ENCODE measurements at regions not wholly inside any gene's neighbourhood (a gene's known extent, or its start where the extent isn't known, plus 50 kb on each side); places are given as distances from the start of the nearest gene placed in this dataset.

DNA sequence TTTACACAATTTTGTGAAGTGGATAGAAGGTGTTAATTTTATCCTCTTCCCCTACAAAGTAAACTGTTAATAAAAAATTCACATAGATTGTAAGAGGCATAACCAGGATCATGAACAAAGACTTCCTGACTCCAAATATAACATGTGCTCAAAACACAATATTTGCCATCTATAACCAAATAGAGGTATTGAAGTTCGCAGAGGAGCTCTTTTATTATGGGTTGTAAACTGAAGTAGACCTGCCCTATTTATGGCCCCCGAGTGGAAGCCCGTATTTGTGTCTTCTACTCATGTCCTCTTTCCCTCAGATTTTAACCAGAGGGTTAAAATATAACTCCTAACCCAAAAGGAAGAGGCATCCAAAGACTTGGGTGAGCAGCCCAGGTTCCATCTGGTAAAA, 285.6 kb upstream of the COL8A1 start:
- POLR2A ChIA-PET = no interaction called here
- CTCF ChIA-PET (ENCODE audit: low intra/inter-chr PET ratio, low total read pairs) = no interaction called here
- H3K4me1 ChIP-seq (ENCODE audit: insufficient read depth, low read length) = no peaks in the 10 kb centered on the region
- no TSS peak for BruUV-seq (replicated peaks)
- no peak for FAIRE-seq
- no peak overlapping the region for H2AFZ ChIP-seq (ENCODE audit: low read length)
- no peak overlapping the region for H3K4me3 ChIP-seq (replicated peaks in 1 of 3; ENCODE audit: insufficient read depth in 1 of 3, low read depth in 2 of 3, low read length in 3 of 3)
- H4K20me1 ChIP-seq (ENCODE audit: insufficient read depth, low read length) = no peaks in the 10 kb centered on the region
- H3K27ac ChIP-seq (ENCODE audit: extremely low read length, insufficient read depth, low read length) = no peak overlapping the region
- no peaks in the 10 kb centered on the region for H3K79me2 ChIP-seq (ENCODE audit: insufficient read depth, low read length)
- H3K27me3 ChIP-seq (ENCODE audit: control insufficient read depth in 1 of 2, insufficient read depth in 2 of 2, low read length in 2 of 2) = no peaks in the 10 kb centered on the region
- no peak for TF ChIP-seq ZNF260 (CRISPR knock-in tag; IDR thresholded peaks at IDR 0.05; ENCODE audit: borderline replicate concordance, low read depth)
- no peak for TF ChIP-seq E2F1 (CRISPR knock-in tag; IDR thresholded peaks at IDR 0.05)
- TF ChIP-seq SP140L (CRISPR knock-in tag; IDR thresholded peaks at IDR 0.05; ENCODE audit: borderline replicate concordance) = no peak
- TF ChIP-seq, protein P1, sequence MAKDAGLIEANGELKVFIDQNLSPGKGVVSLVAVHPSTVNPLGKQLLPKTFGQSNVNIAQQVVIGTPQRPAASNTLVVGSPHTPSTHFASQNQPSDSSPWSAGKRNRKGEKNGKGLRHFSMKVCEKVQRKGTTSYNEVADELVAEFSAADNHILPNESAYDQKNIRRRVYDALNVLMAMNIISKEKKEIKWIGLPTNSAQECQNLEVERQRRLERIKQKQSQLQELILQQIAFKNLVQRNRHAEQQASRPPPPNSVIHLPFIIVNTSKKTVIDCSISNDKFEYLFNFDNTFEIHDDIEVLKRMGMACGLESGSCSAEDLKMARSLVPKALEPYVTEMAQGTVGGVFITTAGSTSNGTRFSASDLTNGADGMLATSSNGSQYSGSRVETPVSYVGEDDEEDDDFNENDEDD (CRISPR knock-in tag; IDR thresholded peaks at IDR 0.05; ENCODE audit: borderline replicate concordance) = no peak
- no peak for TF ChIP-seq KLF11 (CRISPR knock-in tag; IDR thresholded peaks at IDR 0.05)
- no peak for TF ChIP-seq HIVEP1 (CRISPR knock-in tag; IDR thresholded peaks at IDR 0.05)
- no peak for TF ChIP-seq SAFB2 (CRISPR knock-in tag; IDR thresholded peaks at IDR 0.05; ENCODE audit: borderline replicate concordance, low read depth)
- no peak for TF ChIP-seq GTF2F1 (IDR thresholded peaks at IDR 0.05; ENCODE audit: low read length)
- no peak for TF ChIP-seq KAT7 (CRISPR knock-in tag; IDR thresholded peaks at IDR 0.05; ENCODE audit: borderline replicate concordance)
- TF ChIP-seq FOXP1 (IDR thresholded peaks at IDR 0.05) = no peak
- no peak for TF ChIP-seq FOXP1 (CRISPR knock-in tag; IDR thresholded peaks at IDR 0.05)
- no peak for TF ChIP-seq ZNF205 (CRISPR knock-in tag; IDR thresholded peaks at IDR 0.05)
- in situ Hi-C loops (cut with HindIII; ENCODE audit: extremely low pct_ligation_motif_present, low pct_unique_long_range_greater_than_20kb) (no loop called here), intact Hi-C loops (cut with micrococcal nuclease; ENCODE audit: unreplicated experiment) (no loop called here)
- no peak for DNase-seq (ENCODE audit: low spot score)
- no peak overlapping the region for H3K4me2 ChIP-seq (ENCODE audit: low read depth, low read length)
- no peak for ATAC-seq
- H3K9ac ChIP-seq (ENCODE audit: insufficient read depth, low read depth, low read length) = no peak overlapping the region
- 2% methylated on average over 3 of the region's 3 CpGs for WGBS (ENCODE audit: low lambda C conversion rate)
- no peaks in the 10 kb centered on the region for H3K9me3 ChIP-seq (ENCODE audit: low read length)
- no peaks in the 10 kb centered on the region for H3K36me3 ChIP-seq (replicated peaks in 1 of 2; ENCODE audit: control insufficient read depth in 1 of 2, insufficient read depth in 2 of 2, low read length in 2 of 2)

All from HepG2 (cell line).